ENCODE measurements at regions not wholly inside any gene's neighbourhood (a gene's known extent, or its start where the extent isn't known, plus 50 kb on each side); places are given as distances from the start of the nearest gene placed in this dataset.

DNA sequence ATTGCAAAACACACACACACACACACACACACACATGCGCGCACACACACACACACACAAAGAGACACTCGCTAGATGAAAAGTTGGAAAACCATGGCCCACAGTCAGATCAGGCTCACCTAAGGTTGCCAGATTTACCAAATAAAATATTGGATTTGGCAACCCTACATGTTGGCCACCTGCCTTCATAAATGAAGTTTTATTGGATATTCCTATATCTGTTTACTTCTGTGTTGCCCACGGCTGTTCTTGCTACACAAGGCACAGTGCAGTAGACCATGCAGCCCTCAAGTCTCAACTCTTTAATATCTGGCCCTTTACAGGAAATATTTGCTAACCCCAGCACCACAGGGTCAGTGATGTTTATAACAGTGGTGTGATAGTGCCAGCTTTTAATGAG lies 445.0 kb upstream of the PROK2 start:
- DNase-seq (ENCODE audit: low spot score), result no peak
- WGBS (ENCODE audit: low lambda C conversion rate, missing lambda C conversion rate), result 87% methylated on average over 4 of the region's 4 CpGs
- Histone ChIP-seq H2AFZ (no peak overlapping the region), H3K4me2 (no peak overlapping the region), H3K79me2 (no peaks in the 10 kb centered on the region), H3K4me1 (ENCODE audit: insufficient read depth) (peaks cover 13% of the 10 kb centered on the region), H3K27ac (no peak overlapping the region), H4K20me1 (ENCODE audit: insufficient read depth, poor library complexity, severe bottlenecking) (no peaks in the 10 kb centered on the region), H3K27me3 (no peaks in the 10 kb centered on the region), H3K9me2 (replicated peaks; ENCODE audit: insufficient read depth) (no peaks in the 10 kb centered on the region), H3K36me3 (replicated peaks; ENCODE audit: insufficient read depth, low read depth) (no peaks in the 10 kb centered on the region), H3K4me3 (no peak overlapping the region), H3K9me3 (ENCODE audit: low read depth) (peaks cover 6% of the 10 kb centered on the region)
- TF ChIP-seq EZH2 (IDR thresholded peaks at IDR 0.05; ENCODE audit: borderline replicate concordance) (no peak), EZH2phosphoT487 (IDR thresholded peaks at IDR 0.05; ENCODE audit: low read depth, severe bottlenecking, unreplicated experiment) (no peak)
- TF ChIP-seq, protein P1, sequence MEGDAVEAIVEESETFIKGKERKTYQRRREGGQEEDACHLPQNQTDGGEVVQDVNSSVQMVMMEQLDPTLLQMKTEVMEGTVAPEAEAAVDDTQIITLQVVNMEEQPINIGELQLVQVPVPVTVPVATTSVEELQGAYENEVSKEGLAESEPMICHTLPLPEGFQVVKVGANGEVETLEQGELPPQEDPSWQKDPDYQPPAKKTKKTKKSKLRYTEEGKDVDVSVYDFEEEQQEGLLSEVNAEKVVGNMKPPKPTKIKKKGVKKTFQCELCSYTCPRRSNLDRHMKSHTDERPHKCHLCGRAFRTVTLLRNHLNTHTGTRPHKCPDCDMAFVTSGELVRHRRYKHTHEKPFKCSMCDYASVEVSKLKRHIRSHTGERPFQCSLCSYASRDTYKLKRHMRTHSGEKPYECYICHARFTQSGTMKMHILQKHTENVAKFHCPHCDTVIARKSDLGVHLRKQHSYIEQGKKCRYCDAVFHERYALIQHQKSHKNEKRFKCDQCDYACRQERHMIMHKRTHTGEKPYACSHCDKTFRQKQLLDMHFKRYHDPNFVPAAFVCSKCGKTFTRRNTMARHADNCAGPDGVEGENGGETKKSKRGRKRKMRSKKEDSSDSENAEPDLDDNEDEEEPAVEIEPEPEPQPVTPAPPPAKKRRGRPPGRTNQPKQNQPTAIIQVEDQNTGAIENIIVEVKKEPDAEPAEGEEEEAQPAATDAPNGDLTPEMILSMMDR (IDR thresholded peaks at IDR 0.05; ENCODE audit: poor library complexity), result no peak

DNA sequence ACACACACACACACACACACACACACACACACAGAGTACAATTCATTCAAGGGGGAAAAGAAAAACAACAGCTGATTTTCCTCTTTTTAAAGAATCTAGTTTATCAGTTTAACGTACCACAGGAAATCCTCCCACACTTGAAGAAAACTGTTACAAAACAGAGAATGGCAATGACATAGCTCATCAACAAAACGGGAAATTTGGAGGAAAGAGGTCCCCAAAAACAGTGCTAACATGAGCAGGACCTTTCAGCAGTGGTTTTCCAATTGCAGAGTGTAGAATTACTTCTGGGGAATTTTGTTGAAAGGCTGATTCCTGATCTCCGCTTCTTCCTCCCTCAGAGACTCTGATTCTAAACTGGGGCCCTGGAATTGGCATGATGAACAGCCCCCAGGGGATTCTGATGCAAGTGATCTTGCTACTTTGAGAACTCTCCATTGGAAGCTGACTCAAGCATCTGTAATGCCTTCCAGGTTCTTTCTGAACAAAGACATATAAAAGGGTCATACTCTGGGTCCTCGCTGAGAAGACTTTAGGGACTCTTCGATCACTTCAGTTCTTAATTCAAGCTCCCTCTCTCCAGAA lies 442.6 kb upstream of the PROK2 start:
- Histone ChIP-seq H3K4me3 (no peak overlapping the region), H3K27ac (no peak overlapping the region), H3K27me3 (no peaks in the 10 kb centered on the region), H3K79me2 (no peaks in the 10 kb centered on the region), H4K20me1 (ENCODE audit: insufficient read depth, poor library complexity, severe bottlenecking) (no peaks in the 10 kb centered on the region), H3K4me1 (ENCODE audit: insufficient read depth) (peaks cover 8% of the 10 kb centered on the region), H3K9me3 (ENCODE audit: low read depth) (peaks cover 14% of the 10 kb centered on the region), H3K4me2 (no peak overlapping the region), H3K36me3 (replicated peaks; ENCODE audit: insufficient read depth, low read depth) (no peaks in the 10 kb centered on the region), H2AFZ (no peak overlapping the region), H3K9me2 (replicated peaks; ENCODE audit: insufficient read depth) (no peaks in the 10 kb centered on the region)
- no peak for TF ChIP-seq EZH2 (IDR thresholded peaks at IDR 0.05; ENCODE audit: borderline replicate concordance)
- TF ChIP-seq, protein P1 (IDR thresholded peaks at IDR 0.05; ENCODE audit: poor library complexity), result no peak
- TF ChIP-seq EZH2phosphoT487 (IDR thresholded peaks at IDR 0.05; ENCODE audit: low read depth, severe bottlenecking, unreplicated experiment), result no peak
- DNase-seq (ENCODE audit: low spot score), result no peak
- 87% methylated on average over 5 of the region's 5 CpGs for whole genome bisulfite sequencing (ENCODE audit: low lambda C conversion rate, missing lambda C conversion rate)

DNA sequence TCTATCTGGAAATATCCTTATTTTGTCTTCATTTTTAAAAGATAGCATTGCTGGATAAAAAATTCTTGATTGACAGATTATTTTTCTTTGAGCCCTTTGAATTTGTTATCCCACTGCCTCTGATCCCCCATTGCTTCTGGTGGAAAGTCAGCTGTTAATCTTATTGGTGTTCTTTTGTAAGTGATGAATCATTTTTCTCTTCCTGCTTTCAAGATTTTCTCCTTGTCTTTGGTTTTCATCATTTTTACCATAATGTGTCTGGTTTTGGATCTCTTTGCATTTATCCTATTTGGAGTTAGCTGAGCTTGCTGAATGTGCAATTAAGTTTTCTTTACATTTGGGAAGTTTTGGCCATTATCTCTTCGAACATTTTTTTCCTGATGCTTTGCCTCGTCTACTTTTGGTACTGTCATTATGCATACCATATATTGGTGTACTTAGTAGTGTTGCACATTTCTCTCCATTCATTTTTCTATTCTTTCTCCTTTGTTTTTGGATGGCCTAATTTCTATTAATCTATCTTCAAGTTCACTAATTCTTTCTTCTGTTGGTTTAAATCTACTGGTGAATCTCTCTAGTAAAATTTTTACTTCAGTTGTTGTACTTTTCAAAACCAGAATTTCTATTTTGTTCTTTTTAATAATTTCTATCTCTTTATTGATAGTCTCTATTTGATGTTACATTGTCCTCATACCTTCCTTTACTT lies 440.0 kb upstream of the PROK2 start:
- Histone ChIP-seq H3K27me3 (no peaks in the 10 kb centered on the region), H3K4me3 (no peak overlapping the region), H3K9me3 (ENCODE audit: low read depth) (peaks cover 14% of the 10 kb centered on the region), H4K20me1 (ENCODE audit: insufficient read depth, poor library complexity, severe bottlenecking) (no peaks in the 10 kb centered on the region), H3K27ac (no peak overlapping the region), H3K9me2 (replicated peaks; ENCODE audit: insufficient read depth) (no peaks in the 10 kb centered on the region), H3K79me2 (no peaks in the 10 kb centered on the region), H3K4me2 (no peak overlapping the region), H3K4me1 (ENCODE audit: insufficient read depth) (no peaks in the 10 kb centered on the region), H3K36me3 (replicated peaks; ENCODE audit: insufficient read depth, low read depth) (no peaks in the 10 kb centered on the region), H2AFZ (no peak overlapping the region)
- DNase-seq (ENCODE audit: low spot score), result no peak
- 93% methylated on average over 2 of the region's 2 CpGs for WGBS (ENCODE audit: low lambda C conversion rate, missing lambda C conversion rate)
- TF ChIP-seq, protein P1 (IDR thresholded peaks at IDR 0.05; ENCODE audit: poor library complexity), result no peak
- TF ChIP-seq EZH2 (IDR thresholded peaks at IDR 0.05; ENCODE audit: borderline replicate concordance), result no peak
- TF ChIP-seq EZH2phosphoT487 (IDR thresholded peaks at IDR 0.05; ENCODE audit: low read depth, severe bottlenecking, unreplicated experiment), result no peak

Data from hepatocyte (in vitro differentiated cells).